ENCODE measurements at regions not wholly inside any gene's neighbourhood (a gene's known extent, or its start where the extent isn't known, plus 50 kb on each side); places are given as distances from the start of the nearest gene placed in this dataset.

DNA sequence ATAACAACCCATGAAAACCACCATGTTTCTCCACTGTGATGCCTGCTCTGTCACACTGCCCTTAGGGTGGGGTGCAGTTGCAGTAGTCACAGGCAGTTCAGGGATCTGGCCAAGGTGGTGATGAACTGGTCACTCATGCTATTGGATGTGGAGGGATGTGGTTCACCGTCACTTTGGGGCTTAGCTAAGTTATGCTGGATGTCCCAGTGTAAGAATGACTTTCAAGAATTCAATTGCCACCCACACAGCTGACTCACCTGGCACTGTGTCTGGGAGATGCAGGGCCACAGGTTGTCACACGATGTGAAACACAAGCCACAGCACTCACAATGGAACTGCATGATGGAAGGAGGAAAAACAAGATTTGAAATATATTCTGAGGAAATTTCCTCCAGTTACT lies 146.1 kb upstream of the CTNNB1 start:
- WGBS, 3 donors: 86 to 94% (median 92%) methylated on average over 2 of the region's 2 CpGs
- H3K27ac ChIP-seq (ENCODE audit: low read depth, low read length): no peak overlapping the region

DNA sequence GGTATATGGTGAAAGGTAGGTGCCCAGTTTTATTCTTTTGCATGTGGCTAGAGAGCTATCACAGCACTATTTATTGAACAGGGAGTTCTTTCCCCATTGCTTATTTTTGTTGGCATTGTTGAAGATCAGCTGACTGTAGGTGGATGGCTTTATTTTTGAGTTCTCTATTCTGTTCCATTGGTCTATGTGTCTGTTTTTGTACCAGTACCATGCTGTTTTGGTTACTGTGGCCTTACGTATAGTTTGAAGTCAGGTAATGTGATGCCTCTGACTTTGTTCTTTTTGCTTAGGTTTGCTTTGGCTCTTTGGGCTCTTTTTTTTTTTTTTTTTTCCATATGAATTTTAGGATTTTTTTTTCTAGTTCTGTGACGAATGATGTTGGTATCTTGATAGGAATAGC lies 139.2 kb upstream of the CTNNB1 start:
- H3K27ac ChIP-seq (ENCODE audit: low read depth, low read length): no peak overlapping the region
- 90 to 93% (median 92%) methylated on average over 2 of the region's 2 CpGs for WGBS, 3 donors

DNA sequence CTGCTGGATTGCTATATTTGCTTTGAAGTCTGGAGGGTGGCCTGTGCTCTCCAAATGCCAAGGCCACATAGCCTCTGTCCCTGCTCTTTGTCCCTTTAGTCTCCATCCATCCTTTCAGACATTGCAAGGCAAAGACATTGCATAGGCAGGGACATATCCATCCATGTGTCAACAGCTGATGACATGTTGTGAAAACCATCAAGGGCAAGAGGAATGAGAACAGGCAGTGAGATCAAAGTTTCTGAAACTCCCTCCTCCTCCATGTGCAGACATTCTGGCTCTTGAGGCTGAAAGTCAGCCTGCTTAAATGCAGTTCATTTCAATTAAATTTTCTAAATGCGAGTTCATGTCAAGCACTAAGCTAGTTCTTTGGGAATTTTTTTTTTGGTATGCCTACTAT lies 135.2 kb upstream of the CTNNB1 start:
- WGBS, 3 donors: 93 to 97% (median 94%) methylated on average over 1 of the region's 1 CpG
- H3K27ac ChIP-seq (ENCODE audit: low read depth, low read length): no peak overlapping the region

DNA sequence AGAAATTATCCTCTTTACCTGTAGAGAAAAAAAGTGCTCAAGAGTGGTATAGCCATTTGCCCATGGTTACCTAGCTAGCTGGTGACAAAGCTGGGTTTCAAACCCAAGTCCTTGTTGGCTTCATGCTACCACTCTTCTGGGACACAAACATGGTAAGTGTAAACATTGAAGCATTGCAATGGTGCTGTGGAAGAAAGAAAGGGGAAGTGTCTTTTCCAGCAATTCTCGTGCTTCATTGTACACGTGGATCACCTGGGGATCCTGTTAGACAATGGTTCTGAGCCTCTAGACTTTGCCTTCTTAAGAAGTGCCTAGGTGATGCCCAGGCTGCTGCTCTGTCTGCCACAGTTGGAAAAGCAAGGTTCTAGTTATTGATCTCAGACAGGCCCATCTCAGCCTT lies 134.8 kb upstream of the CTNNB1 start:
- WGBS, 3 donors: 76 to 89% (median 79%) methylated on average over 2 of the region's 2 CpGs
- H3K27ac ChIP-seq (ENCODE audit: low read depth, low read length): no peak overlapping the region

DNA sequence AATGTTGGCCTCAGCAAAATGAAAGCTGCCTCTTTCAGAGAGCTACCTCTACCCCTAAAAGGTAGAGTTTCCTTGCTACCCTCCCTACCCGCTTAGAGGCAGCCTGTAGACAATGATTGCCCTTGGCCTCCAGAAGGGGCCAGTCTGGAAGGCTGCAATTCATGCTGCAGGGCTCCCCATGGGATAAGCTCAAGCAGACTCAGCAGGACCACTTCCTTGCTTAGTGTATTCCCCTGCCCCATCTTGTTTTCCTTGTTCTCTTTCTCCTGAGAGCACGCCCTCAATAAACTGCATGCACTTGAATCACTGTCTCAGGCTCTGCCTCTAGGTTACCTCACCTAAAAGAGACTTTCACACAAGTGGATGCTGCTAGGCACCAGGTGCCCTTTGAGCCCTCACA lies 134.0 kb upstream of the CTNNB1 start:
- H3K27ac ChIP-seq (ENCODE audit: low read depth, low read length): no peak overlapping the region
- WGBS, 3 donors: 90 to 96% (median 95%) methylated on average over 2 of the region's 2 CpGs

DNA sequence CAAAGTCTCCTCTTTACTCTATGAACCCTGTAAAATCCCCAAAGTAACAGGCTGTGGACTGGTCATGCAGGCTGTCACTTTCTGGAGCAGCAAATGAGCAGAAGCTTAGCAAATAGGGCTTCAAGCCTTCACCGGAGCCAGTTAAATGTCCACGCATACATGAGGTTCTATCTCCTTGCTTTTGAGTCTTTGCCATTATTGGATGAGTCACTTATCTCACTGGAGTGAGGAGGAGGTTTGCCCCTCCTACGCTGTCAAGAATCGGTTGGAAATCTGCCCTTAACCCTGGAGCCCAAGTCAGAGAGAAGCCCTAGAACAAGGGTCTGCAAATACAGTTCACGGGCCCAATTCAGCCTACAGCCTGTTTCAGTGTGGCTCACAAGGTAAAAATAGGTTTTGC lies 126.1 kb upstream of the CTNNB1 start:
- no peak overlapping the region for H3K27ac ChIP-seq (ENCODE audit: low read depth, low read length)
- 66 to 82% (median 68%) methylated on average over 5 of the region's 5 CpGs for WGBS, 3 donors

DNA sequence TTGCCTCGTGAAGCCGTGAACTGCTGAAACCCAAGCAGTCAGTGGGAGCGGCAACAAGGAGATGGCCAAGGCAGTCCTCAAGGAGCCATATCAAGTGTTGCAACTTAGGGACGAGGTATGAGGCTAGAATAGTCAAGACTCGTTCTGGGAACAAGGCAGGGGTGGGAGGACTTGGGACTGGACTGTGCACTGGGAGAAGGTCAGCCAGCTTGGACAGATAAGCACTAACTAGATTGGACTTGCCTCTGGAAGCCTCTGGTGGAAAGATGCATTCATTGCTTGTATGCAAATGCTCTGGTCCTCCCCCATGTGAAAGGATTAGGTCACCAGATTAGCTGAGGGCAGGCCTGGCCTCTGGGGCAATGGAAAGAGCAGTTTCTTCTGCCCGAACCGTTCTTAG lies 123.3 kb upstream of the CTNNB1 start:
- 56 to 65% (median 58%) methylated on average over 7 of the region's 7 CpGs for WGBS, 3 donors
- no peak overlapping the region for H3K27ac ChIP-seq (ENCODE audit: low read depth, low read length)

DNA sequence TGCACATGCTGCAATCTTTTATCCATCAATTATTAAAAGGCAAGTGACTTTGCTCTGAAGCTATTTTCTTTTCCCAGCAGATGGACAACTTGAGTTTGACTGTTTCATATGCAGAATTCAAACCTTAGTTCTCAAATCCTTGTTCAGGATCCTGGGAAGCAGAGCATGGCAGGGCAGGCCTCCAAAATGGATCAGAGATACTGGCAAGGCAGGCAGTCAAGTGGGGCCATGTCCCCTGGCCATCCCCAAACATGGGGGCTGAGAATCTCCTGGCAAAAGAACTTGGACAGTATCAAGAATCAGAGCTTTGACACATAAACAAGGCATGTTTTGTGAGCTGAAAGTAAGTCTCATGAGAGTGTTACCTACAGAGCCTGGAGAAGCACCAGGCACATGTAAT lies 122.9 kb upstream of the CTNNB1 start:
- no peak overlapping the region for H3K27ac ChIP-seq (ENCODE audit: low read depth, low read length)

DNA sequence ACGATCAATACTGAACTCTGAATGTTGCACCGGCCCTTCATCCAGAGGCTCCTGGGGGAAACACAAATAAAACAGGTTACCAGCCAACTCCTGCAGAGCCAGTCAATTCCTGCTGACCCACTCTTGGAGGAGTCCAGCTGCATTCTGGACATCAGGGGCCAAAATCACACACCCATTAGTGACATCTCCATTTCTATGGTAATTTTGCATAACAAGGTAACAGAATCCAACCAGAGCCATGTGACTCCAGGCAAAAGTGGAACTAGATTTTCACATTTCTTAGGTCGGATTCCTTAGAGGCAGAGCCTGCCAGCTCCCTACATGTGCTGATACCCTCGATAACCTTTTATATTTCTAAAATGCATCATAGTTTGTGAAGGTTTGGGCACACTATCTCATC lies 119.2 kb upstream of the CTNNB1 start:
- 68 to 80% (median 75%) methylated on average over 4 of the region's 4 CpGs for WGBS, 3 donors
- H3K27ac ChIP-seq (ENCODE audit: low read depth, low read length): no peak overlapping the region

DNA sequence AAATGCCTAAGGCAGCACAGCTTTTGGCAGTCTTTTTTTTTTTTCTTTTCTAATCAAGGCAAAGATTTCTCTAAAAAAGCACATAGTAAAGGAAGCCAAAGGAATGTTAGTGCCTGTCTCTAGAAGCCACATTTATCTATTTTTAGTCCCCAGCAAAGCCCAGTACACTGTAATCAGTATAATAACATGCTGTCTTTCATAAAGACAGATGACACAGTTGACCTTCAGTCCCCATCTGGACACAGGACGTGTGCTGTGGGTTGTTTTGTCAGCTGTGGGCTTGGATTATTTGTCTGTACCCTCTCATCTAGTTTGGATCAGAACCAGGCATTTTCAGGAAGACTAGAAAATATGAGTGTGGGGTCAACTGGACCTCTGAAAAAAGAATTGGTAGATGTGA lies 110.4 kb upstream of the CTNNB1 start:
- WGBS, 3 donors: 23 to 58% (median 33%) methylated on average over 1 of the region's 1 CpG
- no peak overlapping the region for H3K27ac ChIP-seq (ENCODE audit: low read depth, low read length)

DNA sequence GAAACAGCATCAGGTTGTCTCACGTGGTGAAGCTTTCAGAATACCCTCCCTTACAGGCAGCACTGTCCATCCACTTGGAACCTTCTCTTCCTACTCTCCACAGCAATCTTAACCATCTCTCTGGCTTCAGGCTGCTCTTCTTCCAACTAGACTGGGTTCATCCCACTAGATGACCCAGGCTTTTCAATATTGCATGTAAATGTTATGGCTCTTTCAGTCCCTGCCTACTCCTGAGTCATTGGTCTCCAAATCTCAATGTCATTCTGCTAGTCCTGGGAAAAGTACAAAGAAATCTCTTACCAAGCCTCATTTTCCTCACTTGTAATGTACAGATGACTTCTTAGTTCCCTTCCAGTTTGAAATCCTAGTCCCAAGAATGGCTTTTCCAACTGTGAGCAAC lies 109.7 kb upstream of the CTNNB1 start:
- WGBS, 3 donors: 75 to 92% (median 88%) methylated on average over 1 of the region's 1 CpG
- H3K27ac ChIP-seq (ENCODE audit: low read depth, low read length): no peak overlapping the region

DNA sequence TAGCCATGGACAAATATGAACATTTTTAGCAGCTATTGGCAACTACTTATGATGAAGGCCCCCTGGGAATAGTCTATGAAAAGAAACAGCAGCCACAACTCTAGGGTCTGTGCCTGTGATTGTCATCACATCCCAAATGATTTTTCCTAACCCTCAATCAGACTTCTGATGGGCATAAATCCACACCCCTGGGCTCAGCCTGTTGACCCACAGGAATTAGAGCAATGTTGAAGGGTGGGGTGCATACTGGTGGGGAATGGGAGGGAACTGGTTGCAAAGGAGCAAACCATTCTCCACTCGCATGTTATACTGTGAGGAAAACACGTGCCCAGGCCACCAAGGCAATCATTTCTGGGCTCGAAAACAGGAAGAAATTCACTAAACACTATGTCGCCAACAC lies 106.5 kb upstream of the CTNNB1 start:
- WGBS, 3 donors: 63 to 74% (median 67%) methylated on average over 4 of the region's 4 CpGs
- no peak overlapping the region for H3K27ac ChIP-seq (ENCODE audit: low read depth, low read length)

DNA sequence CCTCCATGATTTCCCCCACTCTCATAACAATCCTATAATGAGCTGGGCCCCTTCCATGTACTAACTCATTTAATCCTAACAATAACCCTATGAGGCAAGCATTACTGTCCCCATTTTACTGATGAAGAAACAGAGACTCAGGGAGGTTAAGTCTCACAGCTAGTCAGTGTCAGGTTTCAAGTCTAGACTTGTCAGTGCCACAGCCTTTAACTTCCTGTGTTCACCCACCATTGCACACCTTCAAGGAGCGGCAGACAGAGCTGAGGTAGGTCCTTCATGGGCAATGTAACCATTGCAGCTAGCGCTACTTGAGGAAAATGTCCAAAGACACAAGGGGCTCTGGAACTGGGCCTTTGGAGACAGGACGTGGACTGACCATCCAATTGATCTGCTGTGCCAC lies 105.8 kb upstream of the CTNNB1 start:
- WGBS, 3 donors: 95 to 98% (median 95%) methylated on average over 3 of the region's 3 CpGs
- H3K27ac ChIP-seq (ENCODE audit: low read depth, low read length): no peak overlapping the region

DNA sequence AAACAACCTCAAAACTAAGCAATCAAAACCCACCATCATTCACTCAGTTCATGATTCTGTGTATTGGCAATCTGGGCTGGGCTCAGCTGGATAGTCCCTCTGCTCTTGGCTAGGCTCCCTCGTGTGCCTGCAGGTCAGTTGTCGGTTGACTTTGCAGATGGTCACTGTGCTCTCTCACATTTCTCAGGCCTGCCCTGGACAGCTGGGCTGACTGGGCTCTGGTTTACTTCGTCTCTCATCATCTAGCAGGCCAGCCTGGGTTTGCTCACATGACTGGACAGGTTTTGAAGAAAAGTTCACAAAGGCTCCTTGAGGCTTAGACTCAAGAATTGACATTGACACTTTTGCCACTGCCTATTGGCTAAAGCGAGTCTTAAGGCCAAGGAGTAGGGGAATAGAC lies 105.0 kb upstream of the CTNNB1 start:
- 83 to 93% (median 91%) methylated on average over 4 of the region's 4 CpGs for WGBS, 3 donors
- H3K27ac ChIP-seq (ENCODE audit: low read depth, low read length): no peak overlapping the region

DNA sequence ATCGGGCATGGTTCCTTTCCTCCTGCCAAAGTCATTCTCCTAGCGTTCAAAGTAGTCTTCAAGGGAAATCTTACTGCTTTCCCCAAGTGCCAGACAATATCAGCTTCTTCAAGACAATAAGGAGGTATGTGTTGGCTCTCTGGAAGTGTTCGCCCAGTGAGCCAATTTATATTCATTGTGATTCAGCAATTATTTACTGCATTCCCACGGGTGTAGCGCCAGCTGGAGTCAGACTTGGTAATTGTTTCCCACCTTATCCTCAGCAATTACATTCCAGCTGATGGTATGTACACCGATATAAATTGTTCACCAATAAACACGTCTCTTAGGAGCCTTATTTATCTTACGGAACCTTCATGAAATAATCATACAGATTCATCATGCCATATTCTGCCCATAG lies 103.6 kb upstream of the CTNNB1 start:
- no peak overlapping the region for H3K27ac ChIP-seq (ENCODE audit: low read depth, low read length)
- WGBS, 3 donors: 72 to 87% (median 83%) methylated on average over 8 of the region's 8 CpGs

DNA sequence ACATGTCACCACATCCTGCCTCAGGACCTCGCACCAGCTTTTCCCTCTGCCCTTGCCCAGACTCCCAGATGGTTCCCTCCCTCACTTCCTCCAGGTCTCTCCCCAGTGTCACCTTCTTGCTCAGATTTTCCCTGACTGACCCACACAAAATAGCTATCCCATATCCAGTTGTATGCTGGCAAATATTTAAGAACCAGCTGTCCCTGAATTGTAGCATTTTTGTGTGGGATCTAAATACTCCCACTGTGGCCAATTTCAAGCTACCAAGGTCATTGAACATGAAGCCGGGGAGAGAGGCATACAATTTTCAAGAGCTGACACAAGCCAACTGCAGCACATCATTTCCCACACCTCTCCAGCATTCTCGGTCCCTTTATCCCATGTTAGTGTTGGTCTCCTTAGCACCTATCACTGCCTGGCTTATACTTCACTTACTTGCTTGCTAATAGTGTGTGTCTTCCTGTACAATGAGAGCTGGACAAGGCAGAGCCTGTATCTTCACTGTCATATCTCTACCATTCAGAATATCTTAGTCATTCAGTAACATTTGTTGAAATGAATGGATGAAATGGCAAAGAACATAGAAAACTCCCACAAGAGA lies 101.3 kb upstream of the CTNNB1 start:
- H3K27ac ChIP-seq (ENCODE audit: low read depth, low read length): no peak overlapping the region
- WGBS, 3 donors: 85 to 90% (median 90%) methylated on average over 3 of the region's 3 CpGs

DNA sequence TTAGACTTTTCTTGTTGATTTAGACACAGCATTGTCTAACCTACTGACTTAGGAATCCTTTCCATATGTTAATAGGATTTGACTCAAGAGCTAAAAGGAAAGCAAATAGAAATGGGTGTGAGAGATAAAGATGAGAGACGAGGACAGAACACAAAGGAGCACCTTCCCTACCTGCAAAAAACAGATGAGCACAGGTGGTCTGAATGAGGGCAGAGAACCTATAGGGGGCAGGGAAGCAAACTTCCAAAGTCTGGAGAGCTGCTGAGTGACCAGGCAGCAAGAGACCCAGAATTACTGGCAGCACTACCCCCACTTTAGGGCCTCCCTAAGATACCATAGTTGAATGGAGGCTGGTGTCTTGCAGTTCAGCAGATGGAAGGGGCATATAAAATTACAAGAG lies 98.1 kb upstream of the CTNNB1 start:
- 88 to 100% (median 94%) methylated on average over 1 of the region's 1 CpG for WGBS, 3 donors

DNA sequence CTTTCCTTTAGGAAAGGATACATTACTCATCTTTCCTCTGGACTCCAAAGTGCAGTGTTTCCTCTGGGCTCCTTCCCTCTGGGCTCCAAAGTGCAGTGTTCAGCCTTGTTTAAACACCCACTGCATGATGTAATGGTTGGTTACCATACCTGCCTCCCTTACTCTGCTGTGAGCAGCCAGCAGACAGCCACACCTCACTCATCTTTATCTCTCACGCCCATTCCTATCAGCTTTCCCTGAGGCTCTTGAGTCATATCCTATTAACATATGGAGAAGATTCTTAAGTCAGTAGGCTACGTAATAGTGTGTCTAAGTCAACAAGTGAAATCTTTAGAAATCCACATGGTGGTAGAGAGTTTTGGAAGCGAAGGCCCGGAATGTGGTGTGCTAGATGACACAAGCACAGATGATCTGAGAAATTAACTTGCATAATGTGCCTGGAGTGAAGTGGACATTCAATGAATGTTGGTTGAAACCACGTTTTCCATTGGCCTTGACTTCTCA lies 97.2 kb upstream of the CTNNB1 start:
- H3K27ac ChIP-seq (ENCODE audit: low read depth, low read length): no peak overlapping the region
- WGBS, 3 donors: 81 to 92% (median 90%) methylated on average over 5 of the region's 5 CpGs

More for the DNA sequence above, 98.1 kb upstream of the CTNNB1 start:
- H3K27ac ChIP-seq (ENCODE audit: low read depth, low read length): no peak overlapping the region

DNA sequence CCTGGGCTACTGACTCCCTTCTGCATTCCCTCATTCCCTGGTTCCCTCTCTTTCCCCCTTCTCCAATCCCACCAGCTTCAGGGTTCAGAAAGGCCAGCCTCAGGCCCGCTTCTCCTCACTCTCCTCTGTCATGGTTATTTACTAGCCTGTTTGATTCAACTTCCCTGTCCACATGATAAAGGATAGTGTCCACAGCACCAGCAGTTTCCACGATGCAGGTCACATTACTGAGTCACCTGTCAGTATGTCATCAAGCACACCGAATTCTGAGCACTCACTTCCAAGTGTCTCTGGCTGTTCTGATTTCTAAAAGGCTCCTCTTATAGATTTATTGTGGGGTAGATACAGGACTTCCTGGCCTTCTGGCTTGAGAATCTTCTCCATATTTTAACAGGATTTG lies 96.6 kb upstream of the CTNNB1 start:
- H3K27ac ChIP-seq (ENCODE audit: low read depth, low read length): no peak overlapping the region
- 80 to 90% (median 89%) methylated on average over 3 of the region's 3 CpGs for WGBS, 3 donors

DNA sequence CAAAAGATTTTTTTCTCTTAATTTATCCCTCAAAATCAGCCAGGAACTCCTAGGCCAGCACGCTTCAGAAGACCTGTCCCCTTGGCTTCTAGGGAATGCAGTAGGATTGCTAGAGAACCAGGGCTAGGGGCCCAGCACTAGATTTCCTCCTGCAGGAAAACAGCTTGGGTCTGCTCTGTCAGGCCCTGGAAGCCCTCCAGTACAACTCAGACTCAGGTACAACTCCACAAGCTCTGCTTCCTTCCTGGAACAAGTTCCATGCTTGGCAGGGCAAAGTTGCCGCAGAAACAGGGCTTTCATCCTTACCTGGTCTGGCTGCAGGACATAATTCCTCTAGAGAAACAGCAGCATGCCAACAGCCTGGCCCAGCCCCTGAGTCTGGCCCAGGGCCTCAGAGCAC lies 96.1 kb upstream of the CTNNB1 start:
- H3K27ac ChIP-seq (ENCODE audit: low read depth, low read length): no peak overlapping the region
- 77 to 87% (median 77%) methylated on average over 2 of the region's 2 CpGs for WGBS, 3 donors

DNA sequence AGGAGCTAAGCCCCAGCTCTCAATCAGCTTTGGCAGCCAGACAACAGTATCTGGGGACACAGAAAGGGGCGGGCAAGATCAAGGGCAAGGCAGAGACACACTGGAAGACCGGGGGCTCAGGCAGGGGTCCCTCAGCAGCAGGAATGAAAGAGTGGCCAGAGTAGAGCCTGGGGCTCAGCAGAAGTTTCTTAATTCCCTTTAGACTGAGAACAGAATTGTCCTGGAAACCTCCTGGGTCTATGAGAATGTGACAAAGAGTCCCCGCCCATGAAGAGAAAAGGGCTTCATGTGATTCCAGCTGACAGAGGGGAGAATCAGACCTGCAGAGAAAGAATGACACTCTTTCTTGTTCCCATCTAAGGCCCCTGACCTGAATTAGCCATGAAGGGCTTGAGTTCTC lies 95.2 kb upstream of the CTNNB1 start:
- no peak overlapping the region for H3K27ac ChIP-seq (ENCODE audit: low read depth, low read length)
- 69 to 83% (median 80%) methylated on average over 3 of the region's 3 CpGs for WGBS, 3 donors

All from adipose tissue (tissue), 3 donors.